Astrocyte (in vitro differentiated cells and primary cell): ENCODE measurements at regions not wholly inside any gene's neighbourhood (a gene's known extent, or its start where the extent isn't known, plus 50 kb on each side); places are given as distances from the start of the nearest gene placed in this dataset.

Source experiments
- DNase-seq: peaks from one replicate; pipeline ENCODE4 v3.0.0-alpha.2; 2010; ENCODE audit warnings: low read depth
- FAIRE-seq: peaks from 2 replicates; lab custom pipeline; 2011; peaks lifted over from hg19 to GRCh38; lab: Jason Lieb, UNC
- H2AFZ ChIP-seq: 2 replicates; pipeline ENCODE4 v1.6.0; 2012; ENCODE audit warnings: low read depth, low read length, inconsistent platforms
- H3K27ac ChIP-seq: 2 replicates; pipeline ENCODE4 v1.5.1; 2011; ENCODE audit warnings: low read depth, low read length, inconsistent platforms
- H3K27me3 ChIP-seq: 2 replicates; pipeline ENCODE4 v1.6.0; 2011; ENCODE audit warnings: low read length, inconsistent platforms; ENCODE audit not compliant: insufficient read depth
- H3K36me3 ChIP-seq: 2 replicates; pipeline ENCODE4 v1.5.1; 2011; ENCODE audit warnings: low read length, inconsistent platforms; ENCODE audit not compliant: insufficient read depth
- H3K4me1 ChIP-seq: 2 replicates; pipeline ENCODE4 v1.5.1; 2011; ENCODE audit warnings: low read length, inconsistent platforms; ENCODE audit not compliant: insufficient read depth
- H3K4me2 ChIP-seq: 2 replicates; pipeline ENCODE4 v1.6.0; 2012; ENCODE audit warnings: low read length, inconsistent platforms
- H3K4me3 ChIP-seq: 2 replicates; pipeline ENCODE4 v1.5.1; 2011; ENCODE audit warnings: low read depth, mild to moderate bottlenecking, low read length, inconsistent platforms; ENCODE audit not compliant: insufficient read depth
- H3K79me2 ChIP-seq: 2 replicates; pipeline ENCODE4 v1.6.0; 2012; ENCODE audit warnings: mild to moderate bottlenecking, low read length, inconsistent platforms; ENCODE audit not compliant: insufficient read depth
- H3K9ac ChIP-seq: 2 replicates; pipeline ENCODE4 v1.6.0; 2012; ENCODE audit warnings: mild to moderate bottlenecking, low read length, inconsistent platforms
- H3K9me3 ChIP-seq: 2 replicates; pipeline ENCODE4 v1.5.1; 2012; ENCODE audit warnings: low read depth, mild to moderate bottlenecking, low read length, inconsistent platforms; ENCODE audit not compliant: insufficient read depth
- H4K20me1 ChIP-seq: 2 replicates; pipeline ENCODE4 v1.6.0; 2012; ENCODE audit warnings: low read length, inconsistent platforms; ENCODE audit not compliant: insufficient read depth
- H3K27ac Mint-ChIP-seq: one replicate; pipeline ENCODE4 v1.8.0; 2021; ENCODE audit warnings: mild to moderate bottlenecking, mixed read lengths; ENCODE audit not compliant: unreplicated experiment
- H3K27me3 Mint-ChIP-seq: one replicate; pipeline ENCODE4 v1.8.0; 2021; ENCODE audit warnings: low read depth, mixed read lengths; ENCODE audit not compliant: unreplicated experiment
- H3K36me3 Mint-ChIP-seq: one replicate; pipeline ENCODE4 v1.8.0; 2021; ENCODE audit warnings: low read depth, mixed read lengths; ENCODE audit not compliant: unreplicated experiment
- H3K4me1 Mint-ChIP-seq: one replicate; pipeline ENCODE4 v1.8.0; 2021; ENCODE audit warnings: low read depth, mixed read lengths; ENCODE audit not compliant: unreplicated experiment
- H3K4me3 Mint-ChIP-seq: one replicate; pipeline ENCODE4 v1.8.0; 2021; ENCODE audit warnings: mild to moderate bottlenecking, moderate library complexity, mixed read lengths; ENCODE audit not compliant: unreplicated experiment
- H3K9me3 Mint-ChIP-seq: one replicate; pipeline ENCODE4 v1.8.0; 2021; ENCODE audit warnings: mild to moderate bottlenecking, mixed read lengths; ENCODE audit not compliant: unreplicated experiment
- EZH2 ChIP-seq: IDR thresholded peaks from 2 replicates; pipeline ENCODE4 v1.6.1; 2012; ENCODE audit warnings: mild to moderate bottlenecking, low read length, inconsistent platforms; ENCODE audit not compliant: insufficient read depth
- TF ChIP-seq, protein P1 (sequence below): IDR thresholded peaks from 2 replicates; pipeline ENCODE4 v1.5.1; 2011; ENCODE audit warnings: low read depth, mild to moderate bottlenecking, inconsistent platforms, low read length, moderate library complexity; ENCODE audit not compliant: insufficient read depth

DNA sequence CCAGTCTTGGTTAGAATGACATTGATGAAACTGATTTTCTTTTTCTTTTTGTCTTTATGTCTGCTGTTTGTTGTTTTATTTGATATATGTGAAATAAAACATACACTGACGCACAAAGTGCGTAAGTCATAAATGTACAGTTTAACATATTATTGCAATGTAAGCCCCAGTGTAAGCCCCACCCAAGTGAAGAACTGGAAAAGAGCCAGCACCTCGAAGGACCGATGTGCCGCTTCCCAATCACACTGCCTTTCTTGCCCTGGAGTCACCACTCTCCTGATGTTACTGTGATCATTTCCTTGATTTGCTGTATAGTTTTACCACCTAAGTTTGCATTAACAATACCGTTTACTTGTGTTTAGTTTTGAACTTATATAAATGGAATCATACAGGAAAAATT is 128.4 kb upstream of the LPP start:
- peaks cover 4% of the 10 kb centered on the region for H3K9me3 Mint-ChIP-seq
- DNase-seq (no peak), FAIRE-seq (no peak)
- H3K27me3 Mint-ChIP-seq, result no peaks in the 10 kb centered on the region
- Histone ChIP-seq H3K4me2 (no peak overlapping the region), H2AFZ (no peak overlapping the region), H3K4me1 (no peaks in the 10 kb centered on the region), H3K27me3 (no peaks in the 10 kb centered on the region), H3K27ac (no peak overlapping the region), H3K9ac (no peak overlapping the region), H4K20me1 (no peaks in the 10 kb centered on the region), H3K36me3 (no peaks in the 10 kb centered on the region), H3K9me3 (no peaks in the 10 kb centered on the region), H3K79me2 (no peaks in the 10 kb centered on the region), H3K4me3 (no peak overlapping the region)
- H3K4me1 Mint-ChIP-seq, result no peaks in the 10 kb centered on the region
- no peak overlapping the region for H3K27ac Mint-ChIP-seq
- H3K4me3 Mint-ChIP-seq, result no peak overlapping the region
- H3K36me3 Mint-ChIP-seq, result no peaks in the 10 kb centered on the region
- TF ChIP-seq, protein P1, sequence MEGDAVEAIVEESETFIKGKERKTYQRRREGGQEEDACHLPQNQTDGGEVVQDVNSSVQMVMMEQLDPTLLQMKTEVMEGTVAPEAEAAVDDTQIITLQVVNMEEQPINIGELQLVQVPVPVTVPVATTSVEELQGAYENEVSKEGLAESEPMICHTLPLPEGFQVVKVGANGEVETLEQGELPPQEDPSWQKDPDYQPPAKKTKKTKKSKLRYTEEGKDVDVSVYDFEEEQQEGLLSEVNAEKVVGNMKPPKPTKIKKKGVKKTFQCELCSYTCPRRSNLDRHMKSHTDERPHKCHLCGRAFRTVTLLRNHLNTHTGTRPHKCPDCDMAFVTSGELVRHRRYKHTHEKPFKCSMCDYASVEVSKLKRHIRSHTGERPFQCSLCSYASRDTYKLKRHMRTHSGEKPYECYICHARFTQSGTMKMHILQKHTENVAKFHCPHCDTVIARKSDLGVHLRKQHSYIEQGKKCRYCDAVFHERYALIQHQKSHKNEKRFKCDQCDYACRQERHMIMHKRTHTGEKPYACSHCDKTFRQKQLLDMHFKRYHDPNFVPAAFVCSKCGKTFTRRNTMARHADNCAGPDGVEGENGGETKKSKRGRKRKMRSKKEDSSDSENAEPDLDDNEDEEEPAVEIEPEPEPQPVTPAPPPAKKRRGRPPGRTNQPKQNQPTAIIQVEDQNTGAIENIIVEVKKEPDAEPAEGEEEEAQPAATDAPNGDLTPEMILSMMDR, result no peak
- TF ChIP-seq EZH2, result no peak

DNA sequence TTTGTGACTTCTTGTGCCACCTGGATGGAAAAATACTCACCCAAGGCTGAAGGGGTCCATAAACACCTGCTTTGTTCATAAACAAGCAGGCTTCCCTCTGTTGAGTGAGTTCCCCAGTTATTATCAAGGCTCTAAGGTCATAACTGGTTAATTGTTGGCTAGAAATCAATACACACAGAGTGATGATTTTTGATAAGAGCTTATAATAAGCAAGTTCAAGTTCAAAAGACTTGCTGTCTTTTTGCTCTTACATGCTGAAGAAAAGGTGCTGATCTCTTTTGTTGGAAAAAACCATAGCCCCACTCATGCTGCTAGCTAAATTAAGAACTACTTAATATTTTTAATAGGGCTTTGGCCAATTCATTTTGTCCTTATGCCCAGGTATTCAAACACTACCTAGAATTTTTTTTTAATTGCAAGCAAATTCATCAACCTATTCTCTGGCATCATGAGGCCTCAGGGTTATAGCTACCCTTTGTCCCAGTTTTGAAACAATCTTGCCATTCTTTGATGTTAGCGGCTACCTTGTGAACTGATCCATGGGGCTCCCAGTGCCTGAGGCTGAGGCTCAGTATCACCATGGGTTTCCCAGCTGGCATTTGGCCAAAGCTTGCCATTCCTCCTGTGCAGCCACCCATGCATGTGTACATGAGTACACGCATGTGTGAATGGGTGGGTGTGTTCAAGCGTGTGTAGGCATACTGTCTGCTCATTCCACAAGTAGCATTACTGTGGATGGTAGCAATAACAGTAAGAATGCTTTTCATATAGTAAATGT is 127.6 kb upstream of the LPP start:
- Mint-ChIP-seq H3K9me3 (no peaks in the 10 kb centered on the region), H3K27ac (no peak overlapping the region), H3K4me1 (no peaks in the 10 kb centered on the region), H3K27me3 (no peaks in the 10 kb centered on the region), H3K4me3 (no peak overlapping the region), H3K36me3 (no peaks in the 10 kb centered on the region)
- H3K4me3 ChIP-seq, result no peak overlapping the region
- H4K20me1 ChIP-seq, result no peaks in the 10 kb centered on the region
- TF ChIP-seq, protein P1, result no peak
- no peak for TF ChIP-seq EZH2
- H3K79me2 ChIP-seq, result no peaks in the 10 kb centered on the region
- H3K4me1 ChIP-seq, result no peaks in the 10 kb centered on the region
- H3K4me2 ChIP-seq, result no peak overlapping the region
- H3K27me3 ChIP-seq, result no peaks in the 10 kb centered on the region
- no peak overlapping the region for H3K9ac ChIP-seq
- no peaks in the 10 kb centered on the region for H3K36me3 ChIP-seq
- no peak overlapping the region for H2AFZ ChIP-seq
- no peak for FAIRE-seq
- DNase-seq, result no peak
- no peaks in the 10 kb centered on the region for H3K9me3 ChIP-seq
- no peak overlapping the region for H3K27ac ChIP-seq

DNA sequence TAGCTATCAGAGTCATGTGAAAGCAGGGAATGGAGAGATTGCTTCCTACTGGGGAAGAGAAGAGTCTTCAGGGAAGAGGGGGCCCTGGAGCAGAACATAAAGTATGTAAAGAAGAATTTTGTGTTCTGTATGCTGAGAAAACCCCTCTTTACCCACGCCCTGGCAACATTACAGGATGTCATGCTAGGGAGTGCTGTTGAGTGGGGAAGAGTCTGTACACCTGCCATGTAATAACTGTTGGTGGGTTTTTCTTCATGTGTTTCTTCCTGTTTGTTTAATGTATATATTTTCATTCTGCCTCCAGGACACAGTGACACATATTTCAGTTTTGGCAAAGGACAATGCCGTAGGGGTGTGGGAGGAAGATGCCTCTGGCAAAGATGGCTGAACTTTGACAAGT is 122.8 kb upstream of the LPP start:
- H3K27ac Mint-ChIP-seq, result no peak overlapping the region

More for the DNA sequence above, 122.8 kb upstream of the LPP start:
- H3K36me3 Mint-ChIP-seq, result no peaks in the 10 kb centered on the region
- Histone ChIP-seq H3K4me3 (no peak overlapping the region), H3K4me1 (no peaks in the 10 kb centered on the region), H3K27me3 (no peaks in the 10 kb centered on the region), H3K79me2 (no peaks in the 10 kb centered on the region), H3K27ac (no peak overlapping the region), H4K20me1 (no peaks in the 10 kb centered on the region), H3K9ac (no peak overlapping the region), H3K4me2 (no peak overlapping the region), H2AFZ (no peak overlapping the region), H3K36me3 (no peaks in the 10 kb centered on the region), H3K9me3 (no peaks in the 10 kb centered on the region)
- no peak for TF ChIP-seq EZH2
- TF ChIP-seq, protein P1, result no peak
- no peaks in the 10 kb centered on the region for H3K4me1 Mint-ChIP-seq
- no peaks in the 10 kb centered on the region for H3K27me3 Mint-ChIP-seq
- H3K9me3 Mint-ChIP-seq, result peaks cover 6% of the 10 kb centered on the region
- FAIRE-seq (no peak), DNase-seq (no peak)
- no peak overlapping the region for H3K4me3 Mint-ChIP-seq
